Activated T-helper 1 cell treated with anti-CD3 and anti-CD28 coated beads, Interleukin-2, amount 50 U/mL, for 16 hours (primary cell): ENCODE measurements at regions not wholly inside any gene's neighbourhood (a gene's known extent, or its start where the extent isn't known, plus 50 kb on each side); places are given as distances from the start of the nearest gene placed in this dataset.
A peak's percentile ranks its signal among the peaks of the same experiment; 100 is the strongest.

Experiments
- DNase-seq, 2 donors: peaks; one replicate each; pipeline ENCODE4 v3.0.0-alpha.2; 2020; ENCODE audit warnings: low read depth in 1 of 2, low spot score in 1 of 2

DNA sequence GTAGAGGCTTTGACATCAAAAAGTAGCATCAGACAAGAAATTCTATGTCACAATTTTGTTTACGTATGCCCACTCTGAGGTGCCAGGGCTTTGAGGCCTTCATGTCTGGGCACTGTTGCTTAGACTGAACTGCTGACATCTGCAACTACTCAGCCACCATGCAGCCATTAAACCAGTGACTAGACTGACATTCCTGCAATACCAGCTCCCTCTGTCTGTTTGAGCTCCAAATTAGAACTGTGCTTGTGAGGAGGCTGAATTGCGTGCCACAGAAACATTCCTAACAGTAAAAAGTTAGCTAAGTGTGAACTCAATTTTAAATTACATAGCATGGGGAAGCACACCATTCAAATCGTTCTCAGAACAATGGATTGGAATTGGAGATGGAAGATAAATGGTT lies 163.2 kb downstream of the INSIG2 start:
- no peak for DNase-seq

DNA sequence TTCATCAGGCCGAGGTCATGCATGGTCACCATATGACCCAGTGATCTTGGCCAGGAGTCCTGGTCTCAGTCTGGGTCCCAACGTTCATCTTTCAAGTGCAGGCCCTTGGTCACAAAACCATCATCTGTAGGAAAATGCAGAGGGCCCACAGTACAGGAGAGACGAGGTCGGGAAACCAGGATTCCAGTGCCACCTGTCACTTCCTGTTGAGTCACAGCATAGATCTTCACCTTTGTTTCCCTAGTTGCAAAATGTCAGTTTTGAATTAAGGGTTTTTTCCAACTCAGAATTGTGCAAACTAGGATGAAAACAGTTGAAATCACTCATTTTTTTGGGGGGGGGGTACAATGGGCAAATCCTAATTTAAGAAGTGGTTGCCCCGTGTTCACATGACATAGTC lies 162.2 kb downstream of the INSIG2 start:
- DNase-seq, result no peak

DNA sequence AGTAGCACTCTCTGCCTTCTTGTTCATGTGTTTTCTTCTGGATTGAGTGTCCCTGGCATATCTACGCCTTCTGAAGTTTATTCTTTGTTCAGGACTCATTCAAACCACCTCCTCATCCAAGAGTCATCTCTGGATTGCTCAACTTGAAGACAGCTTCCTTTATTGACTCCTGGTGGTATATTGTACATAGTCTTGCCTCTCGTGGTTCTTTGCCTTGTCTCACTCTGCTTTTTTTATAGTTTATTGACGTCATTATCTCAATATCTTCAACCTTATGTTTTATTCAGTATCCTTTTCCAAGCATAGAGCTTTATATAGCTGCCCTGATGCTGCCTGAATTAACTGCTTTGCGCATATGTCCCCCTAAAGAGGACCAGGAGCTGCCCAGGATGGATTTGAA lies 161.7 kb downstream of the INSIG2 start:
- no peak for DNase-seq

DNA sequence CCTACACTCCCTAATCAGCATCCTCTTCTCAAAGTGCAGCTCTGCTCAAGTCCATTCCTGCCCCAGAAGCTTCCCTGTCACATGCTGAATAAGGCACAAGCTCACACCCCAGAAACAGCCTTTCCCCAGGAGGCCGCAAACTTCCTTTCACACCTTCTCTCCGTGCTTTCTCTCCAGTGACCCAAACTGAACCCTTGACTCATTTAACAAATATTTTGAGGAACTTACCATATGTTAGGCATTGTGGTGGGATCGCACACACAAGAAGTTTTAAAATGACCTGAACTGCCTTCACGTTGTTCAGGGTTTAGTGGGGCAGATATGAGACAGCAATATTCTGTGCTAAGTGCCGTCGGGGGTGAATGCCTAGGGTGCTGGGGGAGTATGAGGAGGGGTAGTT lies 161.3 kb downstream of the INSIG2 start:
- DNase-seq, result no peak

- no peak for DNase-seq
Observed at GRCh38 chr2:118246726-118247125, 158.5 kb downstream of the INSIG2 start.

GRCh38 chr2:118246079-118246478 lies 157.8 kb downstream of the INSIG2 start:
- DNase-seq, result no peak

GRCh38 chr2:118244686-118245085 lies 156.4 kb downstream of the INSIG2 start:
- no peak for DNase-seq

DNA sequence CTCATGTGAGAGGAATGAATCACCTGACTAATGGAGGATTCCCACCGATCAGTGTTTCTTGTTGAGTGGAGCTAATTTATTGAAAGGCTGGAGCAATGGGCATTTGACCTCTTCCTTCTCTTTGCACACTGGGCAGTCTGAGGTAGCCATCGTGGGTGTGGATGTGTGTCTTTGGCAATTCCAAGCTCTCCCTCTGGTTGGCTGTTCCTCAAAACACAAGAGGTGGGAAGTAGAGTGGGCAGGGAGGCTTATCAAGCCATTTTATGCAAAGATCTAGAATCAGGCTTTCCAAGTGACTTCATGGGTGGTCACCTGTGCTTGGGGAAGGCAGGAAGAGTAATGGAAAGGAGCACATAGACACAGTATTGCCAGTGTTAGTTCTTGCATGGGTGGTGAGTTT lies 154.8 kb downstream of the INSIG2 start:
- no peak for DNase-seq

DNA sequence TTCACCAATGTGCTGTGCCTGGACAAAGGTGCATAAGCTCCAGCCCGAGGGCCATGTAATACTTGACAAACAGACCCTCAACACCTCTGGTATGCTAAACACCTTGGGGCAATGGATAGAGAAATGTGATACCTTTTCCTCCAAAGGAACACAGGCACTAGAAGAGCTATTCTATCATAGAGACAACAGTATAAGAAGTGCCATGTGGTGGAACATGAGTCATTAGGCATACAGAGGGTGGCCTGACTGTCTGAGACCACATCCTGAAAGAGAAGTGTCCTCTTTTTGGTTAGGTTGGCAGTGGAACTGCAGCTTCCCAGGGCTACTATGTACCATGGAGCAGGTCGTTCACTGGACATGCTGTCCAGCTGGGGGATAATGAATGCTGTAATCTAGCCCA lies 153.9 kb downstream of the INSIG2 start:
- no peak for DNase-seq

DNA sequence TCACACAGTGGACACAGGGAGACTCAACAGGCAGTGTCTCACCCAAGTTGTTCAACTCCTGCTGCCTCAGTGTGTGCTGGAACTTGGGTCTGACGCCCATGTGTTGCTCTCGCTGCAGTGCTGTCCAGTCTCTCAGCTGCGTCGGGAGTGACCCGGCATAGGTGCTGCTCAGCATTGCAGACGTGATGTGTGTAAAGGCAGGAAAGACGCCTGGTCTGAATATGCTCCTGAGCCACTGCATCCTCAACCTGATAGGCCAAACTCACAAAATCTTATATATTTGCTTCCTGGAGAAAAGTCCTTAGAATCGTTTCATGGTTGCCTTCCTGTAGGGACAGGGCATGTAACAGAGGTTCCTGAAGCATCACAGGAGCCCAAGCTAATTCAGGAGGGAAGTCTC lies 152.9 kb downstream of the INSIG2 start:
- no peak for DNase-seq

- DNase-seq, result no peak
Observed at GRCh38 chr2:118240276-118240675, 152.0 kb downstream of the INSIG2 start.

DNA sequence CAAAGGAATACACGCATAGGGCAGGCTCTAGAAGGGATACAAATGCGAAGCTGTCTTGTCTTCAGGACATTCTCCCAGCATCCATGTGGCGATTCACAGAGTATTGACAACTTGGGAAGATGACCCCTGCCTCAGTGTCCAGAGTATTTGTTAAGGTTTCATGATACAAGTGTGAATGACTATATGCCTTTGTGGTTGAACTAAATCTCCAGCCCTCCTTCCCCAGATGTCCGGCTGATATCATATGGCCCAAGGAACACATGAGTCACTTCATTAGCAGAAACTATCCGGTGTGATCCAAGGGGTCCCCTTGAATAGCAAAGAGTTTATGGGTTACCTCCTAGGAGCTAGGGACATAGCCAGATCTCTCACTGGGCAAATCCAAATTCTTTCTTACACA lies 151.0 kb downstream of the INSIG2 start:
- no peak for DNase-seq

DNA sequence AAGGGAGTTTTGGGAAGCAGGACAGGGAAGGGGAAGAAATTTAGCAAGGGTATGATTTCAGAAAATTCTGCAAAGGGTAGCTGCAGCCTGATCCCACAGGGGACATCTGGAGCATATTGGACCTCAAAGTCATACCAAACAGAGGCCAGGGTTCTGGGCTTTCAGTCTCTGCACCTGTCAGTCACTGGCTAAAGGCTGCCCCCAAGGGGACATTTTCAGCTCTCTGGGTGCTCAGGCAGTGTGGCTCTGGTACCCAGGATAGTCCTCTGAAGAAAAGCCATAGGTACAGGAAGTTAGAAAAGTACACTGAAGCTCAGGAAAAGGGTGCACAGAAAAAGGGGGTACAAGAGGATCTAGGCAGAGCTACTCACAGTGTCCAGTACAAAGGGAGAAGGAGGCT lies 149.2 kb downstream of the INSIG2 start:
- DNase-seq, result no peak

GRCh38 chr2:118232796-118233195 lies 144.5 kb downstream of the INSIG2 start:
- no peak for DNase-seq

GRCh38 chr2:118232391-118232790 lies 144.1 kb downstream of the INSIG2 start:
- no peak for DNase-seq

DNA sequence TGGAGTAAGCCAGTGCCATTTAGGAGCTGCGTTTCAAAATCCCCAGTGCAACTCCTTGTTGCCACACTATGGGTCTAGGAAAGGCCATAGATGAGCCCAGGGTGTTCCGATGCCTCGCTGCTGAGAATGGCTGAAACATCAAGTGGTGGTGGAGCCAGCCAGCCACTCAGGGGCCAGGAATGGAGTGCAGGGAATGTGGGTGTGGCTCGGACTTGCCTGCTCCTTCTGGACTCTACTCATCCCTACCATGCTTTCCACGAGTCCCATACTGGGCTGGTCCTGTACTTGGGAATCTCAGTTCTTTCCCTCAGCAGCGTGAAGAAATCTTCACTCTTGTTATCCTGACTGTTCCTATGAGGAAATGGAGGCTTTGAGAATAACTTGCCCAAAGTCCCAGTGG lies 143.5 kb downstream of the INSIG2 start:
- no peak for DNase-seq

DNA sequence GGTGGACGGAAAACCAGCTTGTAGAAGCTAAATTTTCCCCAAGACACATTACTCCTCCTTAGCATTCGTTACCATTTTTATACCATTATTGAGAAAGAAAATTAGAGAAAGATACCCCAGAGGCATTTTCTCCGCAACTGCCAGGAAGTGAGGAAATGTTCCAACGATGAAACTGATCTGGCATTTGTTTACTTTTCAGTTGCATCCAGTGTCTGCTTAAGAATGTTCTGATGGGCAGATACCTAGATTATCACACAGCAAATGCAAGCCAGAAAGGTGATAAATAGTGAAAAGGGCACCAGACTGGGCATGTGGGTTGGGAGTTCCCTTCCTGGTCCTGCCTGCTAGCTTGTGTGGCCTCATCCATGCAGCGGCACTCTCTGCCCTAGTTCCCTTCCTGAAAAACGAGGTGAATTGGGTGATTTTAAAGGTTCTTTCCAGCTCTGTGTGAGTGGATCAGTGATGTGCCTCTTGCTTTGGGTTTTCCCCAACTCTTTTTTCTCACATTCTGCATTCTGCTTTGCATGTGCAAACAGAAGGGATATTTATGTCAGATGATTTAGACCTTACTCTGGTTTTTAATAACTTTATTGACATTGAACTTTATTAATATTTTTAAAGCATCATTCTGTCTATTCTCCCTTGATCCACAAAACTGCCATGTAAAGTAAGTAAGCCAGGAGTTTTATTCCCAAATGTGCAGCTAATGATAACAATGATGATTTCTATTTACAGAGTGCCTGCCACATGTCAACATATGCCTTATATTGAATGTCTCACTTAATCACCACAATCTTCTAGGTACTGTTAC lies 139.6 kb downstream of the INSIG2 start:
- no peak for DNase-seq

GRCh38 chr2:118225666-118226065 lies 137.4 kb downstream of the INSIG2 start:
- no peak for DNase-seq

GRCh38 chr2:118224895-118225311 lies 136.6 kb downstream of the INSIG2 start:
- no peak for DNase-seq

- peak in 1 of 2 donors; percentile 4 for DNase-seq
Observed at GRCh38 chr2:118223992-118224894, 136.0 kb downstream of the INSIG2 start.

DNA sequence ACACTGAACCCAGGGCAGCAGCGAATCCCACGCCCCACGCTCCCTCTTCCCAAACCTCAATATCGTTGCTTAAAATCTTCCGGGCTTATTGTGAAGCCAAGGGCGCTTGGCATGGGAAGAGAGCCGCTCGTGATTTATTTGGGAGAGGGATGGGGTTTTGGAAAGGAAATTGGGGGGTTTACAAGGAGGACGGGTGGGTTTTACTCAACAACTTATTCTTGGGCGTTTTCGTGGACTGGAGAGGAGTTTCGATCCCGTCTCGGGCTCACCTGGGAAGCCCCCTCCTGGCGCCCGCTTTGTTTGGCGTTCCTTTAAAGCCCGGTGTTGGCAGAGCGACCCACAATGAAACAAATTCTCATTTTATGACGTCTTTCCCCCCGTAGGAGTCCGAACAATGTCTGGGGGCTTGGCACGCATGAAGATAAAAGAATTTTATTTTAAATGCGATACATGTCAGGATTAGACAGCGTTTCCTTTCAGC lies 135.3 kb downstream of the INSIG2 start:
- DNase-seq, result no peak
